ENCODE measurements at regions not wholly inside any gene's neighbourhood (a gene's known extent, or its start where the extent isn't known, plus 50 kb on each side); places are given as distances from the start of the nearest gene placed in this dataset.

DNA sequence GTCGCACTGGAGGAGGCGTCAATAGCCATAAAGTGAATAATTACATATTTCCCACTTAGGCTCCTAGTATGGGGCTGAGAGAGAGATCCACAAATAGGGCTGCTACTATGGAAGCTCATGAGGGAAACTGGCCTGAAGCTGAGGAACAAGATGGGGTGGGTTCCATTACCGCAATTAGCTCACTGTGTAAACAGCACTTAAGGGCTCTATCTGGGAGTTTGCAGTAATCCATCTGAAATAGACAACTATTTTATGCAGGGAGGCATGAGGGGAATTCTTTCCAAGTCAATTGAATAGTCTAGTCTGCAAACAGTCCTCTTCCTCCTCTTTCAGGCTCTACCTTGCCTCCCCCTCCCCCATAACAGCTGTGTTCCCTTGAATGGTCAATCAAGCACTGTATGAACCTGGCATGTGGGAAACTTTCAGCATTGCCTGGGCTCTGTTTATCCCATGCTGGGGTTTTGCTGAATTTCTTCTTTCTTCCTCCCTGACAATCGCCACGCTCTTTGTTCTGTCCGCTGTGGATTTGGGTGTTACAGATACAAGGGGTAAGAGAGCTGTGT is 56.1 kb upstream of the MAF start:
- TF ChIP-seq, protein P1, sequence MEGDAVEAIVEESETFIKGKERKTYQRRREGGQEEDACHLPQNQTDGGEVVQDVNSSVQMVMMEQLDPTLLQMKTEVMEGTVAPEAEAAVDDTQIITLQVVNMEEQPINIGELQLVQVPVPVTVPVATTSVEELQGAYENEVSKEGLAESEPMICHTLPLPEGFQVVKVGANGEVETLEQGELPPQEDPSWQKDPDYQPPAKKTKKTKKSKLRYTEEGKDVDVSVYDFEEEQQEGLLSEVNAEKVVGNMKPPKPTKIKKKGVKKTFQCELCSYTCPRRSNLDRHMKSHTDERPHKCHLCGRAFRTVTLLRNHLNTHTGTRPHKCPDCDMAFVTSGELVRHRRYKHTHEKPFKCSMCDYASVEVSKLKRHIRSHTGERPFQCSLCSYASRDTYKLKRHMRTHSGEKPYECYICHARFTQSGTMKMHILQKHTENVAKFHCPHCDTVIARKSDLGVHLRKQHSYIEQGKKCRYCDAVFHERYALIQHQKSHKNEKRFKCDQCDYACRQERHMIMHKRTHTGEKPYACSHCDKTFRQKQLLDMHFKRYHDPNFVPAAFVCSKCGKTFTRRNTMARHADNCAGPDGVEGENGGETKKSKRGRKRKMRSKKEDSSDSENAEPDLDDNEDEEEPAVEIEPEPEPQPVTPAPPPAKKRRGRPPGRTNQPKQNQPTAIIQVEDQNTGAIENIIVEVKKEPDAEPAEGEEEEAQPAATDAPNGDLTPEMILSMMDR (IDR thresholded peaks at IDR 0.05): no peak
- no peak for TF ChIP-seq POLR2A (IDR thresholded peaks at IDR 0.05)
